ENCODE measurements at regions not wholly inside any gene's neighbourhood (a gene's known extent, or its start where the extent isn't known, plus 50 kb on each side); places are given as distances from the start of the nearest gene placed in this dataset.
A peak's percentile ranks its signal among the peaks of the same experiment; 100 is the strongest.

GRCh38 chr6:4300917-4301316, 165.5 kb upstream of the ECI2 start:
- no peak overlapping the region for H3K4me3 Mint-ChIP-seq
- no peaks in the 10 kb centered on the region for H3K36me3 Mint-ChIP-seq (ENCODE audit: low read depth)
- peaks cover 6% of the 10 kb centered on the region for H3K9me3 ChIP-seq (ENCODE audit: control insufficient read depth, low read length)
- peak overlapping the region; percentile 10 for H3K4me3 ChIP-seq (ENCODE audit: low read length)
- DNase-seq: no peak
- TF ChIP-seq, protein P1, sequence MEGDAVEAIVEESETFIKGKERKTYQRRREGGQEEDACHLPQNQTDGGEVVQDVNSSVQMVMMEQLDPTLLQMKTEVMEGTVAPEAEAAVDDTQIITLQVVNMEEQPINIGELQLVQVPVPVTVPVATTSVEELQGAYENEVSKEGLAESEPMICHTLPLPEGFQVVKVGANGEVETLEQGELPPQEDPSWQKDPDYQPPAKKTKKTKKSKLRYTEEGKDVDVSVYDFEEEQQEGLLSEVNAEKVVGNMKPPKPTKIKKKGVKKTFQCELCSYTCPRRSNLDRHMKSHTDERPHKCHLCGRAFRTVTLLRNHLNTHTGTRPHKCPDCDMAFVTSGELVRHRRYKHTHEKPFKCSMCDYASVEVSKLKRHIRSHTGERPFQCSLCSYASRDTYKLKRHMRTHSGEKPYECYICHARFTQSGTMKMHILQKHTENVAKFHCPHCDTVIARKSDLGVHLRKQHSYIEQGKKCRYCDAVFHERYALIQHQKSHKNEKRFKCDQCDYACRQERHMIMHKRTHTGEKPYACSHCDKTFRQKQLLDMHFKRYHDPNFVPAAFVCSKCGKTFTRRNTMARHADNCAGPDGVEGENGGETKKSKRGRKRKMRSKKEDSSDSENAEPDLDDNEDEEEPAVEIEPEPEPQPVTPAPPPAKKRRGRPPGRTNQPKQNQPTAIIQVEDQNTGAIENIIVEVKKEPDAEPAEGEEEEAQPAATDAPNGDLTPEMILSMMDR (conservative IDR thresholded peaks at IDR 0.05): no peak
- peaks cover 6% of the 10 kb centered on the region for H3K27me3 Mint-ChIP-seq (ENCODE audit: insufficient read depth)
- no peak overlapping the region for H3K27ac ChIP-seq (ENCODE audit: low read depth, low read length)
- no peaks in the 10 kb centered on the region for H3K27me3 ChIP-seq (ENCODE audit: control insufficient read depth, insufficient read depth, low read length, poor library complexity, severe bottlenecking)
- WGBS, 2 experiments (ENCODE audit: insufficient coverage in 1 of 2, insufficient read length in 1 of 2): 82 to 83% methylated on average over 2 to 5 of the region's 5 CpGs
- no peak overlapping the region for H3K27ac Mint-ChIP-seq
- H3K9me3 Mint-ChIP-seq: peaks cover 2% of the 10 kb centered on the region
- no peak overlapping the region for H3K9ac ChIP-seq (ENCODE audit: extremely low read depth, low read length, poor library complexity, severe bottlenecking)
- peaks cover 5% of the 10 kb centered on the region for H3K4me1 ChIP-seq (ENCODE audit: control insufficient read depth, insufficient read depth, low read length)
- H3K36me3 ChIP-seq (ENCODE audit: control insufficient read depth, insufficient read depth, low read length): no peaks in the 10 kb centered on the region
- peaks cover 4% of the 10 kb centered on the region for H3K4me1 Mint-ChIP-seq

- Histone ChIP-seq H3K27me3 (ENCODE audit: control insufficient read depth, insufficient read depth, low read length, poor library complexity, severe bottlenecking) (no peaks in the 10 kb centered on the region), H3K4me1 (ENCODE audit: control insufficient read depth, insufficient read depth, low read length) (peaks cover 5% of the 10 kb centered on the region), H3K4me3 (ENCODE audit: low read length) (no peak overlapping the region), H3K9me3 (ENCODE audit: control insufficient read depth, low read length) (peaks cover 6% of the 10 kb centered on the region), H3K9ac (ENCODE audit: extremely low read depth, low read length, poor library complexity, severe bottlenecking) (no peak overlapping the region), H3K36me3 (ENCODE audit: control insufficient read depth, insufficient read depth, low read length) (no peaks in the 10 kb centered on the region), H3K27ac (ENCODE audit: low read depth, low read length) (no peak overlapping the region)
- H3K4me3 Mint-ChIP-seq: no peak overlapping the region
- peaks cover 4% of the 10 kb centered on the region for H3K4me1 Mint-ChIP-seq
- no peaks in the 10 kb centered on the region for H3K36me3 Mint-ChIP-seq (ENCODE audit: low read depth)
- WGBS, 2 experiments (ENCODE audit: insufficient coverage in 1 of 2, insufficient read length in 1 of 2): 89 to 92% methylated on average over 3 to 4 of the region's 4 CpGs
- no peak for DNase-seq
- H3K9me3 Mint-ChIP-seq: peaks cover 2% of the 10 kb centered on the region
- TF ChIP-seq, protein P1 (conservative IDR thresholded peaks at IDR 0.05): no peak
- H3K27me3 Mint-ChIP-seq (ENCODE audit: insufficient read depth): peaks cover 6% of the 10 kb centered on the region
- H3K27ac Mint-ChIP-seq: no peak overlapping the region
Measured at GRCh38 chr6:4299476-4299875, 164.1 kb upstream of the ECI2 start.

DNA sequence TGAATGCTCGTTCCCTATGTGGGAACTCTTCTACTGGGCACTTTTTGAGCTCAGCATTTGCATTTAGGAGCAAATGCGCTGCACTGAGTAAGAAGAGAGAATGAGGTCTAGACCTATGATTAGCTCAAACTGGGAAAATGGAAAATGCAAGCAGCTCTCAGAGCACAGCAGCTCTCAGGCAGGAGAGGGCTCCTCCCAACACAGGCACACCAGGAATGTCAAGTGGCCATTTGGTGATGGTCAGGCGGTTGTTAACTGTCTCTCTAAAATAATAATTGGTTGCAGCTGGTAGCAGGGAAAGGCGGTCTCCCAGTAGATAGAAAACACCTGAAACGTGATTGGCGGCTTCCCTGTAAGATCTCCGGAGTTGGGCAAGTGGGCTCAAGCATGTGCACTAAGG, 162.0 kb upstream of the ECI2 start:
- peaks cover 4% of the 10 kb centered on the region for H3K4me1 Mint-ChIP-seq

More for the DNA sequence above, 162.0 kb upstream of the ECI2 start:
- no peak overlapping the region for H3K27ac Mint-ChIP-seq
- H3K4me3 Mint-ChIP-seq: no peak overlapping the region
- 85 to 91% methylated on average over 5 to 7 of the region's 7 CpGs for WGBS, 2 experiments (ENCODE audit: insufficient coverage in 1 of 2, insufficient read length in 1 of 2)
- DNase-seq: no peak
- Histone ChIP-seq H3K27me3 (ENCODE audit: control insufficient read depth, insufficient read depth, low read length, poor library complexity, severe bottlenecking) (no peaks in the 10 kb centered on the region), H3K36me3 (ENCODE audit: control insufficient read depth, insufficient read depth, low read length) (no peaks in the 10 kb centered on the region), H3K9me3 (ENCODE audit: control insufficient read depth, low read length) (peaks cover 6% of the 10 kb centered on the region), H3K9ac (ENCODE audit: extremely low read depth, low read length, poor library complexity, severe bottlenecking) (no peak overlapping the region), H3K4me3 (ENCODE audit: low read length) (no peak overlapping the region), H3K27ac (ENCODE audit: low read depth, low read length) (no peak overlapping the region), H3K4me1 (ENCODE audit: control insufficient read depth, insufficient read depth, low read length) (peaks cover 5% of the 10 kb centered on the region)
- TF ChIP-seq, protein P1 (conservative IDR thresholded peaks at IDR 0.05): no peak
- H3K9me3 Mint-ChIP-seq: peaks cover 2% of the 10 kb centered on the region
- H3K36me3 Mint-ChIP-seq (ENCODE audit: low read depth): no peaks in the 10 kb centered on the region
- H3K27me3 Mint-ChIP-seq (ENCODE audit: insufficient read depth): peaks cover 4% of the 10 kb centered on the region

Measured in endodermal cell (in vitro differentiated cells).